ENCODE measurements at regions not wholly inside any gene's neighbourhood (a gene's known extent, or its start where the extent isn't known, plus 50 kb on each side); places are given as distances from the start of the nearest gene placed in this dataset.

- Histone ChIP-seq H3K9me3 (no peaks in the 10 kb centered on the region), H3K36me3 (no peaks in the 10 kb centered on the region), H3K4me3 (no peak overlapping the region), H3K4me1 (no peaks in the 10 kb centered on the region), H3K27ac (no peak overlapping the region), H3K27me3 (no peaks in the 10 kb centered on the region)
- DNase-seq (ENCODE audit: low spot score in 2 of 2): no peak
- no peak for TF ChIP-seq CTCF (IDR thresholded peaks at IDR 0.05)
- intact Hi-C loops (cut with DNase I): no loop called here
These were observed 950.9 kb upstream of the CNTN5 start for GRCh38 chr11:98069861-98070260.

- no peak for TF ChIP-seq CTCF (IDR thresholded peaks at IDR 0.05)
- no peaks in the 10 kb centered on the region for H3K4me1 ChIP-seq
- H3K9me3 ChIP-seq: no peaks in the 10 kb centered on the region
- DNase-seq (ENCODE audit: low spot score in 2 of 2): no peak
- no peaks in the 10 kb centered on the region for H3K27me3 ChIP-seq
- H3K4me3 ChIP-seq: no peak overlapping the region
- H3K27ac ChIP-seq: no peak overlapping the region
- intact Hi-C loops (cut with DNase I): no loop called here
- H3K36me3 ChIP-seq: no peaks in the 10 kb centered on the region
These were observed 929.8 kb upstream of the CNTN5 start for GRCh38 chr11:98090861-98091505.

DNA sequence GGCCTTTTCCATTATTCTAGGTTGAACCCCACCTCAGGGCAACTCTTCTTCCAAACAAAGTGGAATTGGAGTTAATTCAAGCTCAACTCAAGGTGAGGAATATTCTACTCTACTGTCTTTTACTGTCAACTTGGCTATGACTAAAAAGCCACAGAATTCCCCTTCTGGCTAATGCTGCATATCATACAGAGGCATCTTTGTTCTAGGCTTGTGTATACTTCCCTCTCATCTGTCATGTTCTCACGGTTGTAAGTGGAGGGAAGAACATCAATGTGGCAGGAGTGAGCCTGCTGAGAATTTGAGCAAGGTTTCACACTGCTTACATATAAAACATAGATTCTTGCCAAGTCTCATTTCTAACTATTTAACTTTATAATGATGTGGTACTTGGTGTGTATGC lies 921.4 kb upstream of the CNTN5 start:
- Histone ChIP-seq H3K9me3 (no peaks in the 10 kb centered on the region), H3K27me3 (no peaks in the 10 kb centered on the region), H3K4me1 (no peaks in the 10 kb centered on the region), H3K36me3 (no peaks in the 10 kb centered on the region), H3K27ac (no peak overlapping the region), H3K4me3 (no peak overlapping the region)
- DNase-seq (ENCODE audit: low spot score in 2 of 2): no peak
- intact Hi-C loops (cut with DNase I): no loop called here
- TF ChIP-seq CTCF (IDR thresholded peaks at IDR 0.05): no peak

- Histone ChIP-seq H3K9me3 (no peaks in the 10 kb centered on the region), H3K4me3 (no peak overlapping the region)
These were observed 920.1 kb upstream of the CNTN5 start for GRCh38 chr11:98100689-98101088.

DNA sequence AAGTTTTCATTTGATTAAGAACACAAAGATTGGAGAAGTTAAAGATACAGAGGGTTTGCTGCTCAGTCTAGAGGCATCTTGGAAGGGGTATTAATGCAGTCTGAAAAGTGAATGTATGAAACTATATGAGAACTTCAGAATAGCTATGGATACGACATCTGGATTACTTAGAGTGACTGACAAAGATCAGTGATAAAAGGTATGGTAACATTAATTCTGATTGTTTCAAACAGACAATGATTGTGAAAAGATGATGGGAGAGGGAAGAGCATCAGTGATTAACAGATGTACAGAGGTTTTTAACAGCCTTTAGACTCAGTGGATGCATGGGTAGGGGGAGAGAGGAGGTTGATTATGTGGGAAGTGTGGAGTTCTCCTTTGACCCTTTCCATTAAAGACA lies 919.4 kb upstream of the CNTN5 start:
- no peaks in the 10 kb centered on the region for H3K27me3 ChIP-seq
- H3K4me1 ChIP-seq: no peaks in the 10 kb centered on the region
- no peak overlapping the region for H3K27ac ChIP-seq
- intact Hi-C loops (cut with DNase I): no loop called here
- no peaks in the 10 kb centered on the region for H3K36me3 ChIP-seq
- no peak overlapping the region for H3K4me3 ChIP-seq
- no peak for TF ChIP-seq CTCF (IDR thresholded peaks at IDR 0.05)
- H3K9me3 ChIP-seq: no peaks in the 10 kb centered on the region
- no peak for DNase-seq (ENCODE audit: low spot score in 2 of 2)

More at GRCh38 chr11:98100689-98101088, 920.1 kb upstream of the CNTN5 start:
- no peak for TF ChIP-seq CTCF (IDR thresholded peaks at IDR 0.05)
- intact Hi-C loops (cut with DNase I): no loop called here
- Histone ChIP-seq H3K27ac (no peak overlapping the region), H3K4me1 (no peaks in the 10 kb centered on the region), H3K36me3 (no peaks in the 10 kb centered on the region), H3K27me3 (no peaks in the 10 kb centered on the region)
- no peak for DNase-seq (ENCODE audit: low spot score in 2 of 2)

GRCh38 chr11:98104249-98104648 lies 916.5 kb upstream of the CNTN5 start:
- no peak overlapping the region for H3K4me3 ChIP-seq
- DNase-seq (ENCODE audit: low spot score in 2 of 2): no peak
- H3K36me3 ChIP-seq: no peaks in the 10 kb centered on the region
- intact Hi-C loops (cut with DNase I): no loop called here
- no peaks in the 10 kb centered on the region for H3K4me1 ChIP-seq
- H3K9me3 ChIP-seq: no peaks in the 10 kb centered on the region
- no peaks in the 10 kb centered on the region for H3K27me3 ChIP-seq
- TF ChIP-seq CTCF (IDR thresholded peaks at IDR 0.05): no peak
- H3K27ac ChIP-seq: no peak overlapping the region

Measured in ascending aorta (tissue), 2 donors.